GM12874 (cell line): ENCODE measurements at regions not wholly inside any gene's neighbourhood (a gene's known extent, or its start where the extent isn't known, plus 50 kb on each side); places are given as distances from the start of the nearest gene placed in this dataset.

Experiments used
- CTCF ChIP-seq: IDR thresholded peaks from 2 replicates; pipeline ENCODE4 v1.5.1; 2011; ENCODE audit warnings: low read depth, mild to moderate bottlenecking, control low read depth, low read length, moderate library complexity; ENCODE audit not compliant: insufficient read depth

DNA sequence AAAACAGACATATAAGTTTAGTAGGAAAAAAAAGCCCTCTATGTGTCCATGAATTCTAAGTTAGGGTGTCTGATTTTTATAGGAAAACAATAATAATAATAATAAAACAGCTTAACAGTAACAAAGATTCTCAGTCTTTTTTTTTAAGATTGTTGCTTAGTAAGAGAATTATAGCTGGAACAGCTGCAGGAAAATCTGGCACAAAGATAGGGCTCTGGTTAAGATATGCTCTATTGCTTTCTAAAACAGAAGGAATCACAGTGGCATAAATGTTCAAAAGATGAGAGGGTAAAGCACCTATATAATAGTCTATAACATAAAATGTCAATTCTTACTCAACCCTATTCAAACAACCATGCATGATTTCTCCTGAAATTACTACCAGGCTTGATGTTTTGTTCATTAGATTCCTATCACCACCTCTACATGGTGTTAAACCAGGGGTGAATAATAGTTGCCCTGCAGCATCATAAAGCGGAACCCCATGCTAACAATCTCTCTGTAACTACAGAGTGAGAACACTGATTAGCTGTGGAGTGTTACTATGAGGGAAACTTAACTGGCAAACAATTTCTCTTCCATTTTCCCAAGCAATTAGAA, 541.4 kb upstream of the MIR17HG start:
- TF ChIP-seq CTCF = no peak

- TF ChIP-seq CTCF = no peak
These were observed 540.6 kb upstream of the MIR17HG start for GRCh38 chr13:90806892-90807291.

DNA sequence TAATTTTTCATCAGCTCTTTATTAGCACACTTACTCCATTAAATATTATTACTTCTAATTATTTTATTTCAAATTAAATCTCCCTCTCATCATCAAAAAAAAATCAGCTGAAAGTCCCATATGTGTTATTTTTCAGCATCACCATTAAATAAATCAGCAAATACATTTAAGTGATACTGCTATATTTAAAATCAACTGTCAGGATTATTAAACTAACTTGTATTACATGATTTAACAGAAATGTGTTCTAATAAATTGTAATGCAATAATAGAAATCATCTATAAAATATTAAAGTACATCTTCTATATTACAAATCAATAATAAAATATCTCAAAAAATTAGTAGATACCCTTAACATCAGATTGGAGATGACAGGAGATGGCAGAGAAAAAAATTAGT, 538.6 kb upstream of the MIR17HG start:
- TF ChIP-seq CTCF = no peak

GRCh38 chr13:90824032-90824431, 523.5 kb upstream of the MIR17HG start:
- TF ChIP-seq CTCF = no peak

GRCh38 chr13:90826688-90827087, 520.8 kb upstream of the MIR17HG start:
- TF ChIP-seq CTCF = no peak

- no peak for TF ChIP-seq CTCF
These were observed 516.7 kb upstream of the MIR17HG start for GRCh38 chr13:90830782-90831181.

GRCh38 chr13:90833951-90834350, 513.5 kb upstream of the MIR17HG start:
- no peak for TF ChIP-seq CTCF
